Esophagus squamous epithelium (tissue), 5 donors: ENCODE measurements at regions not wholly inside any gene's neighbourhood (a gene's known extent, or its start where the extent isn't known, plus 50 kb on each side); places are given as distances from the start of the nearest gene placed in this dataset.

Experiments used
- DNase-seq: peaks from one replicate; lab custom pipeline; 2025; lab: John Stamatoyannopoulos, UW
- H3K27ac ChIP-seq, 4 donors: fragments of 200-600 bp; sonication (generic); one replicate each; pipeline ENCODE4 v1.5.1; 2016 to 2019; ENCODE audit warnings: mild to moderate bottlenecking in 1 of 4
- H3K27me3 ChIP-seq, 4 donors: fragments of 200-600 bp; sonication (generic); 1 replicate in 3 of 4; 2 replicates in 1 of 4; pipeline versions ENCODE4 v1.5.1 to v1.6.0; 2017 to 2021; ENCODE audit warnings: antibody characterized with exemption in 1 of 4
- H3K36me3 ChIP-seq, 3 donors: fragments of 200-600 bp; sonication (generic); one replicate each; pipeline ENCODE4 v1.5.1; 2016 to 2019
- H3K4me1 ChIP-seq, 3 donors: fragments of 200-600 bp; sonication (generic); one replicate each; pipeline ENCODE4 v1.5.1; 2017 to 2019
- H3K4me3 ChIP-seq, 4 donors: fragments of 200-600 bp; sonication (generic); 1 replicate in 3 of 4; 2 replicates in 1 of 4; pipeline ENCODE4 v1.5.1; 2016 to 2019; ENCODE audit warnings: mild to moderate bottlenecking in 2 of 4, moderate library complexity in 1 of 4
- H3K9me3 ChIP-seq, 3 donors: fragments of 200-600 bp; sonication (generic); one replicate each; pipeline ENCODE4 v1.5.1; 2016 to 2019
- CTCF ChIP-seq, 6 experiments: fragments of 450-650 bp in 4 of 6; fragments of 200-600 bp in 2 of 6; sonication (generic) in 2 of 6; IDR thresholded peaks; one replicate each; pipeline ENCODE4 v1.5.1; 2016 to 2019; ENCODE audit warnings: antibody characterized with exemption in 6 of 6, mild to moderate bottlenecking in 4 of 6, moderate library complexity in 4 of 6
- POLR2A ChIP-seq, 4 donors: fragments of 450-650 bp; IDR thresholded peaks; one replicate each; pipeline ENCODE4 v1.6.1; 2017; ENCODE audit warnings: antibody characterized with exemption in 4 of 4, mild to moderate bottlenecking in 4 of 4, moderate library complexity in 3 of 4
- WGBS, 2 donors: methylation state at CpG; one replicate each; pipeline ENCODE4 v1.1.5; 2018; 5-methylcytosine and 5-hydroxymethylcytosine counted together
- intact Hi-C: fragments of 100-400 bp; cut with DNase I; formaldehyde crosslinking; loops from one replicate; pipeline ENCODE4 v1.15.0; 2022
- small RNA-seq, 4 donors: library from RNA; depleted of rRNA; stranded (forward); fragments of <200 nt; gene quantifications; one replicate each; pipeline ENCODE3, GENCODE V24; 2016
- donor health status: DM: yes; HTN: yes; CAD: no.

- no peak for TF ChIP-seq POLR2A (IDR thresholded peaks at IDR 0.05)
- no peak for TF ChIP-seq CTCF (IDR thresholded peaks at IDR 0.05)
- no peak for DNase-seq
- Histone ChIP-seq H3K27ac (no peak overlapping the region), H3K36me3 (no peaks in the 10 kb centered on the region), H3K27me3 (peaks cover 0 to 55% (median 0%) of the 10 kb centered on the region in 4 donors), H3K9me3 (peaks cover 0 to 7% (median 0%) of the 10 kb centered on the region in 3 donors), H3K4me1 (no peaks in the 10 kb centered on the region), H3K4me3 (no peak overlapping the region)
- WGBS, 2 donors, result 74 to 86% methylated on average over 4 to 5 of the region's 6 CpGs
- intact Hi-C loops, result no loop called here
These were observed 52.8 kb upstream of the IGLL5 start for GRCh38 chr22:22834783-22835182.

GRCh38 chr22:22835242-22835641 is 52.4 kb upstream of the IGLL5 start:
- 61 to 76% methylated on average over 4 of the region's 4 CpGs for WGBS, 2 donors
- Histone ChIP-seq H3K4me1 (no peaks in the 10 kb centered on the region), H3K27ac (no peak overlapping the region), H3K36me3 (no peaks in the 10 kb centered on the region), H3K27me3 (peaks cover 0 to 55% (median 0%) of the 10 kb centered on the region in 4 donors), H3K4me3 (no peak overlapping the region), H3K9me3 (peaks cover 0 to 7% (median 0%) of the 10 kb centered on the region in 3 donors)
- TF ChIP-seq POLR2A (IDR thresholded peaks at IDR 0.05) (no peak), CTCF (IDR thresholded peaks at IDR 0.05) (no peak)
- intact Hi-C loops, result no loop called here
- no peak for DNase-seq

GRCh38 chr22:22835771-22836291 is 51.8 kb upstream of the IGLL5 start:
- no peak overlapping the region for H3K27ac ChIP-seq
- intact Hi-C loops, result no loop called here
- TF ChIP-seq POLR2A (IDR thresholded peaks at IDR 0.05), result no peak
- no peak overlapping the region for H3K4me3 ChIP-seq
- DNase-seq, result no peak
- H3K4me1 ChIP-seq, result no peaks in the 10 kb centered on the region
- no peaks in the 10 kb centered on the region for H3K36me3 ChIP-seq
- peaks cover 0 to under 1% (median 0%) of the 10 kb centered on the region in 3 donors for H3K9me3 ChIP-seq
- 47 to 57% methylated on average over 3 of the region's 3 CpGs for WGBS, 2 donors
- peaks cover 0 to 51% (median 0%) of the 10 kb centered on the region in 4 donors for H3K27me3 ChIP-seq

- TF ChIP-seq CTCF (IDR thresholded peaks at IDR 0.05) (no peak), POLR2A (IDR thresholded peaks at IDR 0.05) (no peak)
- DNase-seq, result no peak
- 56 to 59% methylated on average over 6 of the region's 6 CpGs for WGBS, 2 donors
These were observed 51.0 kb upstream of the IGLL5 start for GRCh38 chr22:22836635-22837034.

More at GRCh38 chr22:22836635-22837034, 51.0 kb upstream of the IGLL5 start:
- Histone ChIP-seq H3K9me3 (no peaks in the 10 kb centered on the region), H3K4me3 (no peak overlapping the region), H3K36me3 (no peaks in the 10 kb centered on the region), H3K4me1 (no peaks in the 10 kb centered on the region), H3K27ac (no peak overlapping the region), H3K27me3 (peaks cover 0 to 51% (median 0%) of the 10 kb centered on the region in 4 donors)
- intact Hi-C loops, result no loop called here

Small RNAs in the stretch of these regions (small RNA-seq; reads per million reads assigned to genes)
- 0 reads per million in 4 donors for gene AC244157.1
- 0 reads per million in 4 donors for gene AC245028.1
- 0 reads per million in 4 donors for gene AC245028.2
- gene AC245028.3, result 0 reads per million in 4 donors
- 0 reads per million in 4 donors for gene IGLV3-13
- 0 reads per million in 4 donors for gene IGLV3-15
- 0 reads per million in 4 donors for gene IGLV3-17
- gene IGLVI-20, result 0 reads per million in 4 donors
- gene IGLVVI-22-1, result 0 reads per million in 4 donors
